EL (cell line): ENCODE measurements at regions not wholly inside any gene's neighbourhood (a gene's known extent, or its start where the extent isn't known, plus 50 kb on each side); places are given as distances from the start of the nearest gene placed in this dataset.
"Not testable (repeated sequence)": the region's sequence is repeated elsewhere in the genome, so short reads cannot be mapped to it uniquely, and the experiment has no call there.

Experiments
- DNase-seq: peaks from one replicate; pipeline ENCODE4 v3.0.0-alpha.2; 2016

DNA sequence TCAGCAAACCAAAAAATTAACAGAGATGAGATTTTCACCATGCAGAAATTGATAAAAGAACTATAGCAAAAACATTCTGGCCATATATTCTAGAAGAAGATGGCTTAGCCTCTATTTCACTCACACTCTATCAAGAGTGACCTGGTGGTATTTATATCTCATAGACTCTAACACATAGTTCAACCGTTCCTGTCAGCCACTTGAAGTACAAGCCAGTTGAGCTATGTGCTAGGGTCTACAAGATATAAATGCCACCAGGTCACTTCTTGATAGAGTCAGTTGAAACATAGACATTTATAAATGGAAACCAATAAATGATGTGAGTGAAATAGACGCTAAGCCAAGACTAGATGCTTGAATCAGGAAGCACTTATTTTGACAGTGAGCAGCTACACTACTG lies 836.7 kb upstream of the EPHA5 start:
- no peak for DNase-seq

- DNase-seq, result no peak
Measured at GRCh38 chr4:66501997-66502396, 831.7 kb upstream of the EPHA5 start.

GRCh38 chr4:66490729-66491128 lies 820.4 kb upstream of the EPHA5 start:
- DNase-seq, result no peak

DNA sequence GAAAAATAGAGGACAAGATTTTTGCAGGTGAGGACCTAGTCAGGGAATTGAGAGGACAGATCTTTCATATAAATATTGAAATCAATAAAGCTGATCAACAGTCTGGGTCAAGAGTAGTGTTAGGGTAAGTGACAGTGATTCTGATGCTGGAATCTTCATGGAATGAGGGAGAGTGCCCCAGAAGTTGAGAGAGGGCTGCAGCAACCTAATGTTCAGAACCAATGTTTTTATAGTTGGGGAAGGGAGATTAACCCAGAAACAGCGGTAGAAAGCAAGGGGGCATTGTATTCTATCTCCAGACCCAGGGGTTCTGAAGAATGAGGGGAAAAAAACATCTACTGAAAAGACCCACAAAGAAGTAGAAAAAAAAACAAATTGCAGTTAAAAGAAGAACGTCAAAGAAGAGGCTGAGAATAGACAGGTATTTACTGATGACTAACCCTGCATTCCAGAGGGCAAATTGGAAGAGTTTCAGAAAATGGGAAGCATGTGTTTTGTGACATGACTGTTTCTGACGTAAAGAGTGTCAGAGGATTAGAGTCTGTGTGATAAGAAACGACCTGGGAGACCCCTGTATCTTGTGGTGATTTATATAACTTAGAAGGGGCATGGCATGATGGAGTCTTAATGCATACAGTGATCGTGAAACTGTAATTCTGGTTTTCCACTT lies 819.6 kb upstream of the EPHA5 start:
- peak; percentile 77 for DNase-seq

- DNase-seq, result peak; percentile 8
Measured at GRCh38 chr4:66489370-66489769, 819.1 kb upstream of the EPHA5 start.

- no peak for DNase-seq
Measured at GRCh38 chr4:66486068-66486467, 815.8 kb upstream of the EPHA5 start.

GRCh38 chr4:66482186-66482585 lies 811.9 kb upstream of the EPHA5 start:
- DNase-seq, result peak; percentile 11

GRCh38 chr4:66475596-66475995 lies 805.3 kb upstream of the EPHA5 start:
- no peak for DNase-seq

GRCh38 chr4:66465111-66465510 lies 794.8 kb upstream of the EPHA5 start:
- peak; percentile 49 for DNase-seq

- not testable (repeated sequence) for DNase-seq
Measured at GRCh38 chr4:66462890-66463289, 792.6 kb upstream of the EPHA5 start.

GRCh38 chr4:66451741-66452140 lies 781.5 kb upstream of the EPHA5 start:
- no peak for DNase-seq

- DNase-seq, result no peak
Measured at GRCh38 chr4:66443008-66443407, 772.7 kb upstream of the EPHA5 start.

- DNase-seq, result no peak
Measured at GRCh38 chr4:66439508-66439907, 769.2 kb upstream of the EPHA5 start.

DNA sequence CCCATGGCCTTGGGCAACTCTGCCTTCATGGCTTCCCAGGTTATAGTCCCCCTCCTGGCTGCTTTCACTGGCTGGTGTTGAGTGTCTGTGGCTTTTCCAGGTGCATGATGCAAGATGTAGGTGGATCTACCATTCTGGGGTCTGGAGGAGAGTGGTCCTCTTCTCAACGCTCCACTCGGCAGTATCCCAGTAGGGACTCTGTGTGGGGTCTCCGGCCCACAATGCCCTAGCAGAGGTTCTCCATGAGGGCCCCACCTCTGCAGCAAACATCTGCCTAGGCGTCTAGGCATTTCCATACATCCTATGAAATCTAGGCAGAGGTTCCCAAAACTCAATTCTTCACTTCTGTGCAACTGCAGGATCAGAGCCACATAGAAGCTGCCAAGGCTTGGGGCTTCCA lies 763.4 kb upstream of the EPHA5 start:
- no peak for DNase-seq

DNA sequence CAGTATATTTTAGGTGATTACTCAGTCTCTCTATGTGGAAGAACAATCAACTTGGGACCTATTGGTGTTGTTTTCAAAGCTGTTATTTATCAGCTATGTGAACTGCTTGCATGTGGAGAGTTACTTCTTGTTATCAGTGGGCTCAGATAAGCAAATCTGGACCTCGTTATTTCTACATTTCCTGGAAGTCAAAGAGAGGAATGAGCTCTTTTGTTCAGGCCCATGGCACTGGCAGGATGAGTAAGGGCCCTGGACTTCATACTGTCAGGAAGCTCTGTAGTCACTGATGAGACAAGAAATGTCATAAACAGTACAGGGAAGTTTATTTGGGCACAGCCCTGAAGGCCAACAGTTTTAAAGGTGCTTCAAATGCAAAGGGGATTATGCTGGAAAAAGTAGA lies 760.6 kb upstream of the EPHA5 start:
- peak; percentile 55 for DNase-seq

DNA sequence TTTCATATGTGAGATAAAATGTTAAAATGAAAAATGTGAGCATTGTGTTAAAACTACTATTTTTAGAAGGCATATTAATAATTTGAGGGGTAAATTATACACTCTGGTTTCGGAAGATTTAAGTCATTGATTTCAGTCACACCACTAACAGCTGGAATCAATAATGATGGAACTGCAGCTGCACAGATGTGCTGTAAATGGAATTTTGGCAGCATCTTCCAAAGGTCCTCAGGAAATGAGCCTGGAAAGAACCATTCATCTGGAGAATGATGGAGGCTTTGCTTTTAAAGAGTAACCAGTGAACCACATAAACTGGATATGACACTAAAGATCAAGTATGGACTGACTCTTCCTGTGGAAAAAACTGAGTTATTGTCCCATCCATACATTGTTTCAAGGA lies 759.0 kb upstream of the EPHA5 start:
- DNase-seq, result no peak

DNA sequence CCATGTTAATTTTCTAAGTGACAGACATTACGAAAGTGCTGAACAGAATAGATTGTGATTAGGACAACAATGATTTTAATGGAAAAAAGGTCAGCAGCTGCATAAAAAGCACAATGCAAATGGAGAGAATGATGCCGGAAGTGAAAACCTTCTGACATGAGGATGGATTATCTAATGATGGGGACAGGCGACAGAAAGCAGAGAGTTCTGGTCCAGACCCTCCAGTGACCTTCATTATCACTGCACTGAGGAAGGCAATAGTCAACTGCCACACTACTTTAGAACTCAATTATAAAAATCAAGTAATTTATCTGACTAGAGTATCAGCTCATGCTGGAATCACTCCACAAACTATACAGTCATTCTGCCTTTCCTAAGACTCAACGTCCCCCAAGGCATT lies 746.1 kb upstream of the EPHA5 start:
- DNase-seq, result no peak

- peak; percentile 6 for DNase-seq
Measured at GRCh38 chr4:66404141-66404540, 733.9 kb upstream of the EPHA5 start.

DNA sequence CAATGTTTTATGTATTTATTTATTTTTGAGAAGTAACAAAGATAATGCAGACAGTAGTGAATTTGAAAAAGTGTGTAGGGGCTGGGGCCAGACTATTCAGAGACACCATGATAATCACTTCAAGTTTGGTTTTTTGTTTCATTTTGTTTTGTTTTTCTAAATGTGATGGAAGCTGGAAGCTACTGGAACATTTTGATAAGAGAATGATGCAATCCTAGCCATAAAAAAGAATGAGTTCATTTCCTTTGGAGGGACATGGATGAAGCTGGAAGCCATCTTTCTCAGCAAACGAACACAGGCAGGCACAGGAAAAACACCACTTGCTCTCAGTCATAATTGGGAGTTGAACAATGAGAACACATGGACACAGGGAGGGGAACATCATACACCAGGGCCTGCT lies 706.6 kb upstream of the EPHA5 start:
- no peak for DNase-seq

DNA sequence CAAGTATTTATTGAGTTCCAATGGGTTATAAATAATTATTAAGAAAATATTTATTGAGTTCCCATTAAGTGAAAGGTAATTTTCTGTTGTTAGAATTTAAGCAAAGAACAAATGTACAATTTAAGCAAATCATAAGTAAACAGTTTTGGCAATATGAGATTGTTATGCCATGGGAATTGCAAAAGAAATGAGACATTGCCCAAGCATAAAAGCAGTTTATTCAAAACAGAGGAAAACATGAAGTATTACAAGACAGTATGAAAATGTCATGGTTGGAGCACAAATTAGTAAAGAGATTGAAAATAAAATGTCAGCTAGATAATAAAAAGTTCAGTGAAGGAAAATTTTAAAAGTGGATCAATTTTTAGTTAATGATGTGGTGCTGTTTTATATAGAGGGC lies 706.1 kb upstream of the EPHA5 start:
- DNase-seq, result no peak

GRCh38 chr4:66373268-66373667 lies 703.0 kb upstream of the EPHA5 start:
- DNase-seq, result no peak

GRCh38 chr4:66372706-66373105 lies 702.4 kb upstream of the EPHA5 start:
- DNase-seq, result peak; percentile 1

GRCh38 chr4:66367043-66367660 lies 696.9 kb upstream of the EPHA5 start:
- DNase-seq, result no peak

- not testable (repeated sequence) for DNase-seq
Measured at GRCh38 chr4:66360395-66360794, 690.1 kb upstream of the EPHA5 start.

DNA sequence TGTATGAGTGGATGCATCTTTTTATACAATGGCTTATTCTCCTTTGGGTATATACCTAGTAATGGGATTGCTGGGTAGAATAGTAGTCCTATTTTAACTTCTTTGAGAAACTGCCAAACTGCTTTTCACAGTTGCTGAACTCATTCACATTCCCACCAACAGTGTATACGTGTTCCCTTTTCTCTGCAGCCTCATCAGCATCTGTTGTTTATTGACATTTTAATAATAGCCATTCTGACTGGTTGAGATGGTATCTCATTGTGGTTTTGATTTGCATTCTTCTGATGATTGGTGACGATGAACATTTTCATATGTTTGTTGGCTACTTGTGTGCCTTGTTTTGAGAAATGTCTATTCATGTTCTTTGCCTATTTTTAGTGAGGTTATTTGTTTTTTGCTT lies 687.0 kb upstream of the EPHA5 start:
- peak; percentile 78 for DNase-seq
